ENCODE measurements at regions not wholly inside any gene's neighbourhood (a gene's known extent, or its start where the extent isn't known, plus 50 kb on each side); places are given as distances from the start of the nearest gene placed in this dataset.

- peaks cover 13% of the 10 kb centered on the region for H3K27me3 Mint-ChIP-seq (ENCODE audit: low read depth)
- no peaks in the 10 kb centered on the region for H3K9me3 Mint-ChIP-seq
- no peak for DNase-seq (ENCODE audit: low read depth, low spot score)
- TF ChIP-seq, protein P1, sequence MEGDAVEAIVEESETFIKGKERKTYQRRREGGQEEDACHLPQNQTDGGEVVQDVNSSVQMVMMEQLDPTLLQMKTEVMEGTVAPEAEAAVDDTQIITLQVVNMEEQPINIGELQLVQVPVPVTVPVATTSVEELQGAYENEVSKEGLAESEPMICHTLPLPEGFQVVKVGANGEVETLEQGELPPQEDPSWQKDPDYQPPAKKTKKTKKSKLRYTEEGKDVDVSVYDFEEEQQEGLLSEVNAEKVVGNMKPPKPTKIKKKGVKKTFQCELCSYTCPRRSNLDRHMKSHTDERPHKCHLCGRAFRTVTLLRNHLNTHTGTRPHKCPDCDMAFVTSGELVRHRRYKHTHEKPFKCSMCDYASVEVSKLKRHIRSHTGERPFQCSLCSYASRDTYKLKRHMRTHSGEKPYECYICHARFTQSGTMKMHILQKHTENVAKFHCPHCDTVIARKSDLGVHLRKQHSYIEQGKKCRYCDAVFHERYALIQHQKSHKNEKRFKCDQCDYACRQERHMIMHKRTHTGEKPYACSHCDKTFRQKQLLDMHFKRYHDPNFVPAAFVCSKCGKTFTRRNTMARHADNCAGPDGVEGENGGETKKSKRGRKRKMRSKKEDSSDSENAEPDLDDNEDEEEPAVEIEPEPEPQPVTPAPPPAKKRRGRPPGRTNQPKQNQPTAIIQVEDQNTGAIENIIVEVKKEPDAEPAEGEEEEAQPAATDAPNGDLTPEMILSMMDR (conservative IDR thresholded peaks at IDR 0.05), result no peak
- H3K36me3 Mint-ChIP-seq (ENCODE audit: low read depth), result no peaks in the 10 kb centered on the region
- peak overlapping the region; percentile 32 for H3K27ac Mint-ChIP-seq (ENCODE audit: unreplicated experiment)
- peak overlapping the region; percentile 39 for H3K4me3 Mint-ChIP-seq
- H3K4me1 Mint-ChIP-seq, result peaks cover 39% of the 10 kb centered on the region
These were observed 120.7 kb downstream of the TTLL2 start for GRCh38 chr6:167445568-167445967.

DNA sequence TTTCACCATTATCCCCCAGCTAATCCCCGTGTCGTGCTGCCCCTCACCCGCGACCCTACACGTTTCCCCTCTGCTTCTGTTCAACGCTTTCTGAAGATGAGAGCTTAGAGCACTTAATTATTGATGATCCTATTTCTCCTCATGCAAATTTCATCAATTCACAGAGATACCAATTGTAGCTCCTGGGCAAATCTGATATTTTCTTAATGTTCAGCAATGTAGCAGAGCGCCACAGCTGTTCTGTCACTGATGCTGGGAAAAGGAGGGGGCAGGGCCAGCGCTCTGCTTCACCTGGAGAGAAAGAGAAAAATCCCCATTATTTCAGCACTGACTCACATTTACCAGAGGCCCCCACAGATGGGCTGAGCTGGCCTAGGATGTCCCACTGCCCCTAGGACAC is 121.2 kb downstream of the TTLL2 start:
- Mint-ChIP-seq H3K27ac (ENCODE audit: unreplicated experiment) (peak overlapping the region; percentile 65), H3K27me3 (ENCODE audit: low read depth) (peaks cover 13% of the 10 kb centered on the region), H3K4me1 (peaks cover 39% of the 10 kb centered on the region), H3K36me3 (ENCODE audit: low read depth) (no peaks in the 10 kb centered on the region), H3K9me3 (no peaks in the 10 kb centered on the region), H3K4me3 (peak overlapping the region; percentile 39)
- no peak for DNase-seq (ENCODE audit: low read depth, low spot score)
- TF ChIP-seq, protein P1 (conservative IDR thresholded peaks at IDR 0.05), result no peak

DNA sequence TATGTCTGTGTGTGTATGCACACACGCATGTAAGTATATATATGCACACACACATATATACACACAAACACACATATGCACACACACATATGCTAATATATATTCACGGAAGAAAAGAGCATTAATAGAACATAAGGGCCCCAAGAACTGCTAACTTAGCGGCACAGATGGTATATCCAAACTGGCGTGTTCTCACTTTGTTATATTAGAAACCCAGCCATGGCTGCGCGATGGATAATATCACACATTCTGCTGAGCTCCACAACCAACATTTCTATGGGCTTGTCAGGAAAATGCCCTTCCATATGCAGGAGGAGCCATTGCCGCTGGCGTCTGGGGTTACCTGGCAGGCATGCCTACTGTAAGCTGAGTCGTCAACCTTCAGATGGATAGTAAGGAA is 122.1 kb downstream of the TTLL2 start:
- Mint-ChIP-seq H3K9me3 (no peaks in the 10 kb centered on the region), H3K4me3 (no peak overlapping the region), H3K36me3 (ENCODE audit: low read depth) (no peaks in the 10 kb centered on the region), H3K27ac (ENCODE audit: unreplicated experiment) (no peak overlapping the region), H3K27me3 (ENCODE audit: low read depth) (peaks cover 9% of the 10 kb centered on the region), H3K4me1 (peaks cover 34% of the 10 kb centered on the region)
- TF ChIP-seq, protein P1 (conservative IDR thresholded peaks at IDR 0.05), result no peak
- no peak for DNase-seq (ENCODE audit: low read depth, low spot score)

GRCh38 chr6:167448378-167448777 is 123.5 kb downstream of the TTLL2 start:
- H3K27me3 Mint-ChIP-seq (ENCODE audit: low read depth), result peaks cover under 1% of the 10 kb centered on the region
- no peak overlapping the region for H3K27ac Mint-ChIP-seq (ENCODE audit: unreplicated experiment)
- no peak for DNase-seq (ENCODE audit: low read depth, low spot score)
- H3K4me1 Mint-ChIP-seq, result peaks cover 20% of the 10 kb centered on the region
- H3K9me3 Mint-ChIP-seq, result no peaks in the 10 kb centered on the region
- H3K4me3 Mint-ChIP-seq, result no peak overlapping the region
- TF ChIP-seq, protein P1 (conservative IDR thresholded peaks at IDR 0.05), result no peak
- H3K36me3 Mint-ChIP-seq (ENCODE audit: low read depth), result no peaks in the 10 kb centered on the region

GRCh38 chr6:167449094-167449861 is 124.4 kb downstream of the TTLL2 start:
- H3K27ac Mint-ChIP-seq (ENCODE audit: unreplicated experiment), result no peak overlapping the region
- H3K4me3 Mint-ChIP-seq, result no peak overlapping the region
- peaks cover 12% of the 10 kb centered on the region for H3K4me1 Mint-ChIP-seq
- no peaks in the 10 kb centered on the region for H3K27me3 Mint-ChIP-seq (ENCODE audit: low read depth)
- no peaks in the 10 kb centered on the region for H3K9me3 Mint-ChIP-seq
- TF ChIP-seq, protein P1 (conservative IDR thresholded peaks at IDR 0.05), result no peak
- no peak for DNase-seq (ENCODE audit: low read depth, low spot score)
- no peaks in the 10 kb centered on the region for H3K36me3 Mint-ChIP-seq (ENCODE audit: low read depth)

Data from neural crest cell (in vitro differentiated cells).